Ishikawa (cell line): ENCODE measurements at regions not wholly inside any gene's neighbourhood (a gene's known extent, or its start where the extent isn't known, plus 50 kb on each side); places are given as distances from the start of the nearest gene placed in this dataset.

ENCODE experiments used
- CEBPB ChIP-seq: IDR thresholded peaks from 2 replicates; pipeline ENCODE4 v1.6.1; 2012
- CREB1 ChIP-seq: IDR thresholded peaks from 2 replicates; pipeline ENCODE4 v1.6.1; 2012; ENCODE audit warnings: low read depth
- EGR1 ChIP-seq: IDR thresholded peaks from 2 replicates; pipeline ENCODE4 v1.6.1; 2012
- EP300 ChIP-seq: IDR thresholded peaks from 2 replicates; pipeline ENCODE4 v1.6.1; 2012; ENCODE audit warnings: borderline replicate concordance
- FOXM1 ChIP-seq: IDR thresholded peaks from 2 replicates; pipeline ENCODE4 v1.6.1; 2012; ENCODE audit warnings: low read depth, borderline replicate concordance
- NFIC ChIP-seq: IDR thresholded peaks from 2 replicates; pipeline ENCODE4 v1.6.1; 2012
- RAD21 ChIP-seq: IDR thresholded peaks from 2 replicates; pipeline ENCODE4 v1.6.1; 2012; ENCODE audit warnings: low read depth
- TAF1 ChIP-seq: IDR thresholded peaks from 2 replicates; pipeline ENCODE4 v1.6.1; 2012; ENCODE audit warnings: low read depth, mild to moderate bottlenecking
- TCF12 ChIP-seq: IDR thresholded peaks from 2 replicates; pipeline ENCODE4 v1.6.1; 2012; ENCODE audit warnings: low read depth
- TEAD4 ChIP-seq: IDR thresholded peaks from 2 replicates; pipeline ENCODE4 v1.6.1; 2012
- YY1 ChIP-seq: IDR thresholded peaks from 2 replicates; pipeline ENCODE4 v1.6.1; 2012; ENCODE audit warnings: low read depth
- ZBTB7A ChIP-seq: IDR thresholded peaks from 2 replicates; pipeline ENCODE4 v1.6.1; 2012; ENCODE audit warnings: low read depth
- TF ChIP-seq, protein P1 (sequence below): IDR thresholded peaks from 2 replicates; pipeline ENCODE4 v1.6.1; 2012
- TF ChIP-seq, protein P2 (sequence below): IDR thresholded peaks from 2 replicates; pipeline ENCODE4 v1.6.1; 2012
- TF ChIP-seq, protein P3 (sequence below): IDR thresholded peaks from 2 replicates; pipeline ENCODE4 v1.6.1; 2012; ENCODE audit warnings: low read depth, mild to moderate bottlenecking

DNA sequence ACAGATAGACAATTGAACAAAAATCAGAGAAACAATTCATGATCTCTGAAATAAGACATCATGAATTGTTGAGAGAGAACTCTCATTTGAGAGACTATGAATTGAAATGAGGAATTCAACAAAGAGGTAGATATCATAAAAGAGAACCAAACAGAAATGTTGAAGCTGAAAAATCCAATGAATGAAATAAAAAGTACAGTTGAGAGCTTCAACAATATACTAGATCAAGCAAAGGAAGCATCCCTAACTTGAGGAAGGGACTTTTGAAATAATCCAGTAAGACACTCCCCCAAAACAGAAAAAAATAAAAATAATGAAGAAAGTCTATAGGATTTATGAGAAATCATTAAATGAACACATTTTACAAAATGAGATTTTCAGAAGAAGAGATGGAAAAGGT is 310.0 kb upstream of the PCDH10 start:
- TF ChIP-seq, protein P1, sequence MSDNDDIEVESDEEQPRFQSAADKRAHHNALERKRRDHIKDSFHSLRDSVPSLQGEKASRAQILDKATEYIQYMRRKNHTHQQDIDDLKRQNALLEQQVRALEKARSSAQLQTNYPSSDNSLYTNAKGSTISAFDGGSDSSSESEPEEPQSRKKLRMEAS: no peak
- TF ChIP-seq EP300: no peak
- no peak for TF ChIP-seq YY1
- TF ChIP-seq, protein P2, sequence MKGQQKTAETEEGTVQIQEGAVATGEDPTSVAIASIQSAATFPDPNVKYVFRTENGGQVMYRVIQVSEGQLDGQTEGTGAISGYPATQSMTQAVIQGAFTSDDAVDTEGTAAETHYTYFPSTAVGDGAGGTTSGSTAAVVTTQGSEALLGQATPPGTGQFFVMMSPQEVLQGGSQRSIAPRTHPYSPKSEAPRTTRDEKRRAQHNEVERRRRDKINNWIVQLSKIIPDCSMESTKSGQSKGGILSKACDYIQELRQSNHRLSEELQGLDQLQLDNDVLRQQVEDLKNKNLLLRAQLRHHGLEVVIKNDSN: no peak

DNA sequence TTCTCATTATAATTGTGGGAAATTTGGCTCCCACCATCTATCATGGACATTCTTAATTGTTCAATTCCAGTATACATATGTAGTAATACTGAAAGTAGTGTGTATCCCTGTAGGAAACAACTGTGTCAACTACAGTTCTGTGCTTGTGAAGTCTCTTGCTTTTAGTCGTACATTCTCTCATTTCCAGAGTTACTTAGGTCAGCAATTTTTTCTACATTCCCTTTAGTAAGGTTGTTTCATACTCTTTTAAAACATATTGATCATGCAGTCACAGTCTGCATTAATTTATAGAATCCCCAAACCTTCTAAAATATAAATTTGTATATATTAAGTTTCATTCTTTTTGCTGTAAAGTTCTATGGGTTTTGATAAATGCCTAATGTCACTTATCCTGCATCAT is 289.2 kb upstream of the PCDH10 start:
- TF ChIP-seq YY1 (no peak), FOXM1 (no peak), CREB1 (no peak), TAF1 (no peak), EP300 (no peak), CEBPB (no peak), TEAD4 (no peak), EGR1 (no peak), TCF12 (no peak), NFIC (no peak), RAD21 (no peak), ZBTB7A (no peak)
- TF ChIP-seq, protein P2: no peak
- TF ChIP-seq, protein P1: no peak
- TF ChIP-seq, protein P3, sequence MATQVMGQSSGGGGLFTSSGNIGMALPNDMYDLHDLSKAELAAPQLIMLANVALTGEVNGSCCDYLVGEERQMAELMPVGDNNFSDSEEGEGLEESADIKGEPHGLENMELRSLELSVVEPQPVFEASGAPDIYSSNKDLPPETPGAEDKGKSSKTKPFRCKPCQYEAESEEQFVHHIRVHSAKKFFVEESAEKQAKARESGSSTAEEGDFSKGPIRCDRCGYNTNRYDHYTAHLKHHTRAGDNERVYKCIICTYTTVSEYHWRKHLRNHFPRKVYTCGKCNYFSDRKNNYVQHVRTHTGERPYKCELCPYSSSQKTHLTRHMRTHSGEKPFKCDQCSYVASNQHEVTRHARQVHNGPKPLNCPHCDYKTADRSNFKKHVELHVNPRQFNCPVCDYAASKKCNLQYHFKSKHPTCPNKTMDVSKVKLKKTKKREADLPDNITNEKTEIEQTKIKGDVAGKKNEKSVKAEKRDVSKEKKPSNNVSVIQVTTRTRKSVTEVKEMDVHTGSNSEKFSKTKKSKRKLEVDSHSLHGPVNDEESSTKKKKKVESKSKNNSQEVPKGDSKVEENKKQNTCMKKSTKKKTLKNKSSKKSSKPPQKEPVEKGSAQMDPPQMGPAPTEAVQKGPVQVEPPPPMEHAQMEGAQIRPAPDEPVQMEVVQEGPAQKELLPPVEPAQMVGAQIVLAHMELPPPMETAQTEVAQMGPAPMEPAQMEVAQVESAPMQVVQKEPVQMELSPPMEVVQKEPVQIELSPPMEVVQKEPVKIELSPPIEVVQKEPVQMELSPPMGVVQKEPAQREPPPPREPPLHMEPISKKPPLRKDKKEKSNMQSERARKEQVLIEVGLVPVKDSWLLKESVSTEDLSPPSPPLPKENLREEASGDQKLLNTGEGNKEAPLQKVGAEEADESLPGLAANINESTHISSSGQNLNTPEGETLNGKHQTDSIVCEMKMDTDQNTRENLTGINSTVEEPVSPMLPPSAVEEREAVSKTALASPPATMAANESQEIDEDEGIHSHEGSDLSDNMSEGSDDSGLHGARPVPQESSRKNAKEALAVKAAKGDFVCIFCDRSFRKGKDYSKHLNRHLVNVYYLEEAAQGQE: no peak

DNA sequence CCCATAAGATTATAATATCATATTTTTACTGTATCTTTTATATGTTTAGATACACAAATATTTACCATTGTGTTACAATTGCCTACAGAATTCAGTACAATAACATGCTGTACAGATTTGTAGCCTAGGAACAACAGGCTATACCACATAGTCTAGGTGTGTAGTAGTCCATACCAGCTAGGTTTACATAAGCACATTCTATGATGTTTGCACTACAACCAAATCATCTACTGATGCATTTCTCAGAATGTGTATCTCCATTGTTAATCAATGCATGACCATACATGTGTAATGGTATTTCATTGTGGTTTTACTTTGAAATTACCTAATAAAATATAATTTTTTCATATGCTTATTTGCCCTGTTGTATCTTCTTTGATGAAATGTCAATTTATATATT is 288.1 kb upstream of the PCDH10 start:
- no peak for TF ChIP-seq TAF1
- TF ChIP-seq TCF12: no peak
- no peak for TF ChIP-seq EP300
- no peak for TF ChIP-seq NFIC
- no peak for TF ChIP-seq YY1
- TF ChIP-seq RAD21: no peak
- no peak for TF ChIP-seq EGR1

DNA sequence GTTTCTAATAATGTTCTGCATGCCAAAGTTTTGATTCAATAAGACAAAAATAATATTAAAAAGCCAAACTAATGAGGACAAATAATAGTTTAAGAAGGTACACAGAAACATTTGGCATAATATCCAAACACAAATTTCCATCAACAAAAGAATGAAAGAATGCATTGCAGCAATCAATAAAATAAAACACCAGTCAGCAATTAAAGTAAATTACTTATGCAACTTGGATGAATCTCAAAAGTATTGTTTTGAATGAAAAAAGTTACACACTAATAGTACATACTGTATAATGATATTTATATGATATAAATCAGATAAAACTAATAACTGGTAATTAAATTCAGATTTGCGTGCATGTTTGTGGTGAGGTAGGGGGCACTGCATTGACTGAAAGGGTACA is 285.5 kb upstream of the PCDH10 start:
- TF ChIP-seq TCF12: no peak
- TF ChIP-seq TAF1: no peak
- TF ChIP-seq, protein P3: no peak
- no peak for TF ChIP-seq ZBTB7A
- TF ChIP-seq EP300: no peak
- TF ChIP-seq NFIC: no peak
- TF ChIP-seq YY1: no peak
- no peak for TF ChIP-seq CREB1
- TF ChIP-seq, protein P2: no peak
- TF ChIP-seq RAD21: no peak
- TF ChIP-seq EGR1: no peak
- TF ChIP-seq FOXM1: no peak
- TF ChIP-seq CEBPB: no peak
- TF ChIP-seq, protein P1: no peak

DNA sequence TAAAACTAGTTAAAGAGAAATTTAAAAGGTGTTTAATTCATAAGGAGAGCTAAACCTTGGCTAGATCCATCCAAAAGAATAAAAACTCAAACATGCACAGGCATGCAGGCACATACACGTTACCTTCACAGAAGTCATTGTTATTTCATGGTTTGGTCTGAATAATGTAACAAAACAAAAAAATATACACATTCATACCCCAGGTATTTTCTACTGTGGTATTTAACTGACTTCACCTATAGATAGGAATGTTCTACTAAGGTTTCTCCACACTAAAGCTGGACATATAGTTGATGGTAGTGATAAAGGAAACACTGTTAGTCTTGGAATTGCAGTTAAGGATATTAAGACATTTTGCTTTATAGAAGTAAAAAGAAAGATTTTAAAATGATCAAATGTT is 283.6 kb upstream of the PCDH10 start:
- TF ChIP-seq RAD21: no peak
- TF ChIP-seq, protein P2: no peak
- no peak for TF ChIP-seq EP300
- TF ChIP-seq ZBTB7A: no peak
- TF ChIP-seq TAF1: no peak
- no peak for TF ChIP-seq NFIC
- TF ChIP-seq CEBPB: no peak
- no peak for TF ChIP-seq YY1
- TF ChIP-seq, protein P3: no peak
